ENCODE measurements at regions not wholly inside any gene's neighbourhood (a gene's known extent, or its start where the extent isn't known, plus 50 kb on each side); places are given as distances from the start of the nearest gene placed in this dataset.
A peak's percentile ranks its signal among the peaks of the same experiment; 100 is the strongest.

- Histone ChIP-seq H3K27ac (no peak overlapping the region), H3K4me1 (no peaks in the 10 kb centered on the region), H3K36me3 (no peaks in the 10 kb centered on the region), H3K27me3 (no peaks in the 10 kb centered on the region), H3K4me3 (no peak overlapping the region), H3K9me3 (no peaks in the 10 kb centered on the region)
- DNase-seq = no peak
- TF ChIP-seq CTCF (IDR thresholded peaks at IDR 0.05) (no peak), POLR2A (IDR thresholded peaks at IDR 0.05) (no peak)
- intact Hi-C loops (cut with DNase I) = no loop called here
- WGBS (ENCODE audit: insufficient coverage, low coverage, low lambda C conversion rate, missing lambda C conversion rate) = 24% methylated on average over 3 of the region's 3 CpGs
- ATAC-seq = no peak
Observed at GRCh38 chr6:123716506-123716905, 79.8 kb upstream of the TRDN start.

- intact Hi-C loops (cut with DNase I) = no loop called here
- ATAC-seq = peak; percentile 44 to 56 (median 49)
- DNase-seq = no peak
Observed at GRCh38 chr6:123715006-123715863, 78.5 kb upstream of the TRDN start.

GRCh38 chr6:123712831-123713230 is 76.1 kb upstream of the TRDN start:
- no peak for ATAC-seq
- intact Hi-C loops (cut with DNase I) = no loop called here
- Histone ChIP-seq H3K4me3 (no peak overlapping the region), H3K9me3 (no peaks in the 10 kb centered on the region), H3K36me3 (no peaks in the 10 kb centered on the region), H3K27ac (no peak overlapping the region), H3K27me3 (no peaks in the 10 kb centered on the region), H3K4me1 (no peaks in the 10 kb centered on the region)
- 43% methylated on average over 3 of the region's 3 CpGs for WGBS (ENCODE audit: insufficient coverage, low coverage, low lambda C conversion rate, missing lambda C conversion rate)
- DNase-seq = no peak
- TF ChIP-seq POLR2A (IDR thresholded peaks at IDR 0.05) (no peak), CTCF (IDR thresholded peaks at IDR 0.05) (no peak)

More at GRCh38 chr6:123715006-123715863, 78.5 kb upstream of the TRDN start:
- 45% methylated on average over 7 of the region's 7 CpGs for WGBS (ENCODE audit: insufficient coverage, low coverage, low lambda C conversion rate, missing lambda C conversion rate)
- H3K4me1 ChIP-seq = no peaks in the 10 kb centered on the region
- no peaks in the 10 kb centered on the region for H3K27me3 ChIP-seq
- no peak overlapping the region for H3K4me3 ChIP-seq
- no peaks in the 10 kb centered on the region for H3K9me3 ChIP-seq
- H3K36me3 ChIP-seq = no peaks in the 10 kb centered on the region
- H3K27ac ChIP-seq = no peak overlapping the region
- TF ChIP-seq POLR2A (IDR thresholded peaks at IDR 0.05) = no peak
- TF ChIP-seq CTCF (IDR thresholded peaks at IDR 0.05) = peak; percentile 49 to 60 (median 54)

GRCh38 chr6:123702943-123703342 is 66.2 kb upstream of the TRDN start:
- intact Hi-C loops (cut with DNase I) = no loop called here
- no peaks in the 10 kb centered on the region for H3K36me3 ChIP-seq
- H3K27ac ChIP-seq = no peak overlapping the region
- ATAC-seq (no peak), DNase-seq (no peak)
- no peaks in the 10 kb centered on the region for H3K27me3 ChIP-seq
- H3K4me1 ChIP-seq = no peaks in the 10 kb centered on the region
- no peak overlapping the region for H3K4me3 ChIP-seq
- TF ChIP-seq POLR2A (IDR thresholded peaks at IDR 0.05) (no peak), CTCF (IDR thresholded peaks at IDR 0.05) (no peak)
- 66% methylated on average over 3 of the region's 3 CpGs for WGBS (ENCODE audit: insufficient coverage, low coverage, low lambda C conversion rate, missing lambda C conversion rate)
- no peaks in the 10 kb centered on the region for H3K9me3 ChIP-seq
